GM19468 (cell line): ENCODE measurements at regions not wholly inside any gene's neighbourhood (a gene's known extent, or its start where the extent isn't known, plus 50 kb on each side); places are given as distances from the start of the nearest gene placed in this dataset.

ENCODE experiments used
- ATAC-seq: cut with Tn5 transposase; IDR thresholded peaks from one replicate; pipeline ENCODE4 v1.9.1; 2021; ENCODE audit warnings: mild to moderate bottlenecking, moderate library complexity, moderate number of reproducible peaks; ENCODE audit not compliant: unreplicated experiment; ENCODE audit errors: extremely low read depth

DNA sequence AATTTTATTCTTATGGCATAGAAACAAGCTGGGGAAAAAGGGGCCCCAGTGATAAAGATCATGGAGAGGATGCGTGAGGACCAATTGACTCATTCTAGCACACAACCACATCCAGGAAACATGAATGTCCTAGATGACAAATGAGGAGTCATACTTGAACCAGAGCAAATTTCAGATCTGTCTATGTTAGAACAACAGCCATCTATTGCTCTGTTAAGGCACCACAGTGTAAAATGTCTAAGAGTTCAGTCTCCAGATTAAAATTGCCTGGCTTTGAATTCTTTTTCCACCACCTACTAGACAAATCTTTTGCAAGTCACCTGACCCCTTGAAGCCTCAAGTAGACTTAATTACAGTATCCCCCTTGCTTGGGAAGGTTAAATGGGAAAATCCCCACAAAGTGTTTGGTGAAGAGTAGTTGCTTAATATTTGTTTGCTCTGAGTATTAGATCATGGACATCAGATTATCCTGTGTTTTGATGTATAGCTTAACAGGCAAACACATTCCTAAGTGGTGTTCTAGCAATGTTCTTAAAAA, 258.7 kb upstream of the TGFBR2 start:
- peak; percentile 42 for ATAC-seq

GRCh38 chr3:30349507-30349906, 256.9 kb upstream of the TGFBR2 start:
- ATAC-seq = no peak

GRCh38 chr3:30350011-30350410, 256.4 kb upstream of the TGFBR2 start:
- ATAC-seq = no peak

- no peak for ATAC-seq
These were observed 255.5 kb upstream of the TGFBR2 start for GRCh38 chr3:30350901-30351300.

DNA sequence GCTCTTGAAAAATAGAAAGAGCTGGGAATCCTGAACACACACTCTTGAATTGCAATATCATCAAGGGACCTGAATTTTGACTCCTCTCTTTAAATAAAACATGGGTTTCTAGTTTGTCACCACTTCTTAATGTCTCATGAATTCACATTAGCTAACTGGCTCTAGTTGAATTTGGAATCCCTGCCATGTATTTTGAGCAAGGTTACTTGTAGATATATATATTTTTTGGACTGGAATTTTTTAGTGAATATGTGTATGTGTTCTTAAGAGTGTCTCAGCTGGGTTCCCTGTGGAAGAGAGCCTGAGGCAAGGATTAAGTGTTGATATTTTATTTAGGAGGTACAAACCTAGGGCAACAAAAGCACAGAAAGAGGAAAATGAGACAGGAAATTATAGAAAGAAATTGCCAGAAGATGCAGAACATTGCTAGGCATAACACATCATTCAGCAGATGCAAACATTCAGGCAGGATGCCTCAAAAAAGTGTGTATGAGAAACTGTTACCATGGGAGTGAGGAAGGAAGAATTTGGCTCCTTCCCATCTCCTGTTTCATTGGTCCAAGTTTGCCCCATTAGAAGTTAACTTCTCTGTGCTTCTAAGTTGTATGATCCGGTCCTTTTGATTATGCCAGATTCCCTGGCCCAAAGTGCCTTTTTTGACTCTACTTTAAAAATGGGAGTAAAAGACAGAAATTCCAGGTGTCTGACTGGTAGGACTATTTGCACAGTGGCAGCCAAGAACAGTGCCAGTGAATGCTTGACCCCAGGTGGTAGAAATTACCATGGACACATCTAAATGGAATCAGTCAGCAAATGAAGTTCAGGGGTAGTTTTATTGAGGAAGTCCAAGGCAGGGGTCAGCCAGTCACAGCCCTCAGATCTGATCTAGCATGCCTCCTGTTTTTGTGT, 253.7 kb upstream of the TGFBR2 start:
- ATAC-seq = no peak

- ATAC-seq = peak; percentile 73
These were observed 252.5 kb upstream of the TGFBR2 start for GRCh38 chr3:30353711-30354467.

- no peak for ATAC-seq
These were observed 251.9 kb upstream of the TGFBR2 start for GRCh38 chr3:30354513-30354912.

DNA sequence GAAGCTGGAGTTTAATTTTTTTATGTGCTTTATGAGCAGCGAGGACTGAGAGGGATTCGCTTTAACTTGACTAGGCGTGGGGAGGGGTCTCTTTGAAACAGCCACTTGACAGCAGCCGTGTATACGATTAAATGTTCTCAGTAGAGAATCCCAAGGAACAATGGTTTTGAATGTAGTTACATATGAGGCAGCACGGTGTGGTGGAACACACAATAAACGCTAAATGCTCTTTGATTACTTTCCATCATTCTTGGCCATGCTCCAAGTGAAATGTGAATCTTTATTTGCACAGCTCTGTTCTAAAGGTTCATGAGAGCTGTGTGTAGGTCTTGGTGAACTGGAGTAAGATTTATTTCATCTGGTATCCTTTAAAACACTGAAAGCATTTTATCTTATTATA, 251.4 kb upstream of the TGFBR2 start:
- ATAC-seq = no peak

- ATAC-seq = no peak
These were observed 250.8 kb upstream of the TGFBR2 start for GRCh38 chr3:30355622-30356021.

GRCh38 chr3:30356866-30357753, 249.3 kb upstream of the TGFBR2 start:
- no peak for ATAC-seq

DNA sequence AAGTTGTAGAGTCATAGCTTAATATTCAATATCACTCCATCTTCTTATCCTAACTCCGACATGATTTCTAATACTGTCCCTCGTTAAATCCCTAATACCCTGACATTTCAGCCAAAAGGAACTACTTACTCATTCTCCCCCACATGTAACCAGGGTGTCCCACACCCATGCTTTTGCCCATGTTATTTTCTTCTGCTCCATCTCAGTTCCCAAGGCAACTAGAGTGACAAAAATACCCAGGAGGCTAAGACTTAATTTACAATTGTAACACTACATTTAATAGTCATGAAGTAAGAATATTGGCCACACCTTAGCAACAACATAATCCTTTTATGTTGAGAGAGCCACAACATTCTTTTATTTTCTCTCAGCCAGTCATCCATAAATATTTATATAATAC, 248.5 kb upstream of the TGFBR2 start:
- no peak for ATAC-seq

DNA sequence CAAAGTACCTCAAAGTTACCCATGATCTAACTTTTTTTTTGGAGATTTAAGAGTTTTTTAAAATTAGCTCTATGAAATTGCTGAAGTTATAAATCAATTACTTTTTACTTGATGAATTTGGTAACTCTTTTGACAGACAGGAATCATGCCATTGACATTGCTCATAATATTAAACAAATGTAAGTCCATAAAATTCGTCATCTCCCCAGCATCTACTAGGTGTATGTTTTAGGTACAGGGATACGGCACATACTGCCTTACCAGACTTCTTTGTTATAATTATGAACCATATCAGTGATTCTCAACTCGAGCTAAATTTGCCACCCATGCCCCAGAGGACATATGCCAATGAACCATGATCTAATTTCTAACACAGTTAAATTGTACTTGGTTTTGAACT, 247.5 kb upstream of the TGFBR2 start:
- ATAC-seq = no peak

DNA sequence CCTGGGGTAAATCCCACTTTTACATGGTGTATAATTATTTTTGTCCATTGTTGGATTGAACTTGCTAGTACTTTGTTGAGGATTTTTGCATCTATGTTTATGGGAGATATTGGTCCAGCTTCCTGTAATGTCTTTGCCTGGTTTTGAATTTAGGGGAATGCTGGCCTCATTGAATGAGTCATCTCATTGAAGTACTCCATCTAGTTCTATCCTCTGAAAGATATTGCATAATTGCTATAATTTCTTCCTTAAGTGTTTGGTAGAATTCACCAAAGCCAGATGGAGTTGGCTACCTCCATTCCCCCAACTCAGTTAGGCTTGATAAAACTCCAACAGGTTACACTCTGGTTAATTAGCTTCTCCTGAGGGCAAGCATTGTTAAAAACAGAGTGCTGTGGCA, 237.4 kb upstream of the TGFBR2 start:
- ATAC-seq = no peak

DNA sequence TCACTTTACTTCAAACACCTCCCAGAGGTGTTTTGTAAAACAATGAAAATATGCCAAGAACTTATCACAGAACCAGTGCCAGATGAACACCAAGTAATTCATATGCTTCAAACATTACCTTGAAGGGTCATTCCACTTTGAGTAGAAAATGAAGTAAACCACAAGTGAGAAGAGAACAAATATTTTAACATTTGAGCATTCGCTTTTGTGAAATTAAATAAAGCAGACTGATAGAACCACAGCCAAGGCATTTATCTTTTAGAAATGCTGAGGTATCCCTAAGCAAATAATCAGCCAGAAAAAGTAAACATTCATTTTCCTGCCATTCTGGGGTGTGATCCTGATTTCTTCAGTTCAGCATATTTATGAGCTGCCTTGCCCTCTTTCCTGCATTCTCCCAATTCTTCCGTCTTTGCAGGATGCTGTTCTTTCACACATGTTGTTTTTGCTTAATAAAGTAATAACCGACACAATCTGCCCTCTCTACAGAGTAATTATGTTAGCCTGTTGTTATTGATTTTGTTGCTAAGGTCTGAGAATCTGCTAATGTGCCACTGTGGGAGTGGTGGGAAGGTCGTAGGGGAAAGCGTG, 235.6 kb upstream of the TGFBR2 start:
- no peak for ATAC-seq

DNA sequence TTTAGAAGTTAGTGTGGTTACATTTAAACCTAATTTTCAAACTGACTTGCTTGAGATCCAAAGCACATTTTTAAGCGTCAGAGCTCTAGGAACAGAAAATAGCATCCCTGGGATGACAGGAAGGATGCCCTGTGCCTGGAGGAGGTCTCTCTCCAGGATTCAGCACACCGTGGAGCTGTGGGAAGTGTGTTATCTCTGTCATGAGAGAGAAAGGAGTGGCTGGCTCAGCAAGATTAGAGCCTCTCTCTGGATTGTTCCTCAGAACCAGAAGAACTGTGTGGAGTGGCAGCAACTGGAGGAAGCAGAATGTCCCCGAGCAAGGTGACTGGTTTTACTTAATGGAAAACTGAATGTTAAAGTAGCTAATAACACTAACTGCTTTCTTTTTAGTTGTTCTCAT, 233.6 kb upstream of the TGFBR2 start:
- no peak for ATAC-seq

DNA sequence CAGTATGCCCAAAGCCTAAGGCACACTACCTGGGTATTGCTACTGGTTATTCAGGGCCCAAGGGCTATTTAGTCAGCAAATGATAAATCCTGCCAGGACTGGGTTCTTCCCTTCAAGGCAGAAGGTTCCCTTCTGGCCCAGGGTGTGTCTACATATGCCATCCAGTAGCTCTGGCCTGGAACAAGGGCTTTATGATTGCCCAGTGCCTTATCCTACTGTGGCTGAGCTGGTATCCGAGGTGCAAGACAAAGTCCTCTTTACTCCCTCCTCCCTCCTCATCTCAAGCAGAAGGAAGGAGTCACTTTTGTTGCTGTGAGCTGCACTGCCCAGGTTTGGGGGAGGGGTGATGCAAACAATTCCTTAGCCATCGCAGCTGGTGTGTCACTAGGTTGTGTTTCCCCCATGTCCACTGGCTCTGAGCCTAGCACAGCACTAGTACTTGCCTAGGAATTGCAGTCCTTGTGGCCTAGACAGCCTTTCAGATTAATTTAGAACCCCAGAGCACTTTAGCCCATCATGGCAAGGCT, 221.8 kb upstream of the TGFBR2 start:
- ATAC-seq = no peak

- ATAC-seq = no peak
These were observed 213.3 kb upstream of the TGFBR2 start for GRCh38 chr3:30393079-30393478.

DNA sequence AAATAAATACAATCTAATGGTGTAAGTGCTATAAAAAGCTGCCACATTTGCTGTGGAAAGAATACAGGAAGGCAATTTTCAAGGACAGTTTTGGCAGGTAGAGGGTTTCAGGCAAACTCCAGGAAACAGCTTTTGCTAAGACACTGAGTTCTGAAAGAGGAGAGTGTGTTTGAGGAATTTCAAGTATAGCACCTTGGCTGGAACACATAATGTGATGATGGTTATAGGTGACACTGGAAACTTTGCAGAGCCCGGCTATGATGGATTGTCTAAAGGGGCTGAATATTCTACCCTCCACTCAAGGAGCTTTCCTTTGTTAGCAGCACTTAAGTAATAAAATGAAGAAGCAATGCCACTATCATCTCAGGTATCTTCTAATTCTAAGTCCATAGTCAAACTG, 209.4 kb upstream of the TGFBR2 start:
- no peak for ATAC-seq

GRCh38 chr3:30399394-30400181, 206.8 kb upstream of the TGFBR2 start:
- no peak for ATAC-seq
